NCI-H526 treated with DMSO at 0.1 percent for 48 hours (cell line): ENCODE measurements at regions not wholly inside any gene's neighbourhood (a gene's known extent, or its start where the extent isn't known, plus 50 kb on each side); places are given as distances from the start of the nearest gene placed in this dataset.
"Not testable (repeated sequence)": the region's sequence is repeated elsewhere in the genome, so short reads cannot be mapped to it uniquely, and the experiment has no call there.

Experiments
- DNase-seq: peaks from one replicate; lab custom pipeline; 2025; lab: John Stamatoyannopoulos, UW

- no peak for DNase-seq
Measured at GRCh38 chr10:94125856-94126255, 132.1 kb downstream of the PLCE1 start.

- no peak for DNase-seq
Measured at GRCh38 chr10:94129393-94130130, 135.8 kb downstream of the PLCE1 start.

GRCh38 chr10:94131885-94132284, 138.2 kb downstream of the PLCE1 start:
- no peak for DNase-seq

GRCh38 chr10:94133239-94133638, 139.5 kb downstream of the PLCE1 start:
- no peak for DNase-seq

- no peak for DNase-seq
Measured at GRCh38 chr10:94137747-94138146, 144.0 kb downstream of the PLCE1 start.

- DNase-seq: no peak
Measured at GRCh38 chr10:94138391-94138790, 144.7 kb downstream of the PLCE1 start.

GRCh38 chr10:94143261-94143660, 149.5 kb downstream of the PLCE1 start:
- DNase-seq: no peak

- no peak for DNase-seq
Measured at GRCh38 chr10:94146313-94146712, 152.6 kb downstream of the PLCE1 start.

- no peak for DNase-seq
Measured at GRCh38 chr10:94146746-94147145, 153.0 kb downstream of the PLCE1 start.

- no peak for DNase-seq
Measured at GRCh38 chr10:94149702-94150101, 156.0 kb downstream of the PLCE1 start.

GRCh38 chr10:94150541-94151184, 156.9 kb downstream of the PLCE1 start:
- no peak for DNase-seq

- no peak for DNase-seq
Measured at GRCh38 chr10:94155722-94156271, 162.1 kb downstream of the PLCE1 start.

GRCh38 chr10:94156453-94156852, 162.7 kb downstream of the PLCE1 start:
- no peak for DNase-seq

- not testable (repeated sequence) for DNase-seq
Measured at GRCh38 chr10:94165158-94165611, 171.5 kb downstream of the PLCE1 start.

- no peak for DNase-seq
Measured at GRCh38 chr10:94172332-94172731, 178.6 kb downstream of the PLCE1 start.

- no peak for DNase-seq
Measured at GRCh38 chr10:94173594-94173993, 179.9 kb downstream of the PLCE1 start.

GRCh38 chr10:94174838-94175237, 181.1 kb downstream of the PLCE1 start:
- no peak for DNase-seq

GRCh38 chr10:94178475-94179253, 184.1 kb downstream of the NOC3L start:
- no peak for DNase-seq

- DNase-seq: no peak
Measured at GRCh38 chr10:94180576-94180975, 182.2 kb downstream of the NOC3L start.

GRCh38 chr10:94183666-94184264, 179.0 kb downstream of the NOC3L start:
- no peak for DNase-seq

GRCh38 chr10:94186722-94187121, 176.0 kb downstream of the NOC3L start:
- DNase-seq: no peak

GRCh38 chr10:94192333-94192732, 170.4 kb downstream of the NOC3L start:
- DNase-seq: no peak
